ENCODE measurements at regions not wholly inside any gene's neighbourhood (a gene's known extent, or its start where the extent isn't known, plus 50 kb on each side); places are given as distances from the start of the nearest gene placed in this dataset.

DNA sequence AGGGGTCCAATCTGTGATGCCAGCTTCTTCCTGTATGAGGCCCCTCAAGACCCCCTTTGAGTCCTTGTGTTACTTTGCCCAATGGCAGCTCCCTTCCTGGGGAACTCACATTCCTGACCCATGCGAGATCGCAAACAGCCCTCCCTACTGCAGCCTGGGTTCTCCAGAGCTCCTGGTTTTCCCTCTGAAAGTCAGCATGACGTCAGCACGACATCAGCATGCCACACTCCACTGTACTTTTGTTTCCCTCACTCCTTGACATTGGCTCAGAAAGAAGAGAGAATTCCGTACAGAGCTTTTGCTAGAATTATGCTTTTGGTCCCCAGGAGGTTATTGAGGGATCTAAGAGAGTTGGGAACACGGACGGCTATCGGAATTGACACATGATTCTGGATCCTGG lies 168.1 kb upstream of the PIRT start:
- H3K9me3 ChIP-seq (ENCODE audit: control insufficient read depth, insufficient read depth, low read depth, low read length) = no peaks in the 10 kb centered on the region
- no peaks in the 10 kb centered on the region for H4K20me1 ChIP-seq (ENCODE audit: control insufficient read depth, extremely low read depth, insufficient read depth, low read length)
- H3K4me1 ChIP-seq (ENCODE audit: control insufficient read depth, extremely low read depth, insufficient read depth, low read length) = no peaks in the 10 kb centered on the region
- H2AFZ ChIP-seq (ENCODE audit: low read length) = no peak overlapping the region
- H3K4me2 ChIP-seq (ENCODE audit: extremely low read depth, insufficient read depth, low read length) = no peak overlapping the region
- H3K36me3 ChIP-seq (ENCODE audit: control insufficient read depth, insufficient read depth, low read length) = no peaks in the 10 kb centered on the region
- no peak overlapping the region for H3K9ac ChIP-seq (ENCODE audit: insufficient read depth, low read length)
- TF ChIP-seq, protein P1, sequence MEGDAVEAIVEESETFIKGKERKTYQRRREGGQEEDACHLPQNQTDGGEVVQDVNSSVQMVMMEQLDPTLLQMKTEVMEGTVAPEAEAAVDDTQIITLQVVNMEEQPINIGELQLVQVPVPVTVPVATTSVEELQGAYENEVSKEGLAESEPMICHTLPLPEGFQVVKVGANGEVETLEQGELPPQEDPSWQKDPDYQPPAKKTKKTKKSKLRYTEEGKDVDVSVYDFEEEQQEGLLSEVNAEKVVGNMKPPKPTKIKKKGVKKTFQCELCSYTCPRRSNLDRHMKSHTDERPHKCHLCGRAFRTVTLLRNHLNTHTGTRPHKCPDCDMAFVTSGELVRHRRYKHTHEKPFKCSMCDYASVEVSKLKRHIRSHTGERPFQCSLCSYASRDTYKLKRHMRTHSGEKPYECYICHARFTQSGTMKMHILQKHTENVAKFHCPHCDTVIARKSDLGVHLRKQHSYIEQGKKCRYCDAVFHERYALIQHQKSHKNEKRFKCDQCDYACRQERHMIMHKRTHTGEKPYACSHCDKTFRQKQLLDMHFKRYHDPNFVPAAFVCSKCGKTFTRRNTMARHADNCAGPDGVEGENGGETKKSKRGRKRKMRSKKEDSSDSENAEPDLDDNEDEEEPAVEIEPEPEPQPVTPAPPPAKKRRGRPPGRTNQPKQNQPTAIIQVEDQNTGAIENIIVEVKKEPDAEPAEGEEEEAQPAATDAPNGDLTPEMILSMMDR (conservative IDR thresholded peaks at IDR 0.05 in 1 of 2, IDR thresholded peaks at IDR 0.05 in 1 of 2; ENCODE audit: low read depth in 1 of 2, low read length in 2 of 2) = no peak
- TF ChIP-seq EZH2 (IDR thresholded peaks at IDR 0.05; ENCODE audit: low read length, missing control alignments) = no peak
- no peak for DNase-seq (ENCODE audit: low read depth in 2 of 2)
- no peak overlapping the region for H3K27ac ChIP-seq (ENCODE audit: insufficient read depth, low read length)
- H3K4me3 ChIP-seq (replicated peaks in 1 of 4; ENCODE audit: control extremely low read depth in 1 of 4, insufficient read depth in 1 of 4, low read depth in 3 of 4, low read length in 4 of 4) = no peak overlapping the region
- H3K27me3 ChIP-seq (ENCODE audit: control insufficient read depth, insufficient read depth, low read length) = no peaks in the 10 kb centered on the region
- no peaks in the 10 kb centered on the region for H3K79me2 ChIP-seq (ENCODE audit: control insufficient read depth, insufficient read depth, low read length)

DNA sequence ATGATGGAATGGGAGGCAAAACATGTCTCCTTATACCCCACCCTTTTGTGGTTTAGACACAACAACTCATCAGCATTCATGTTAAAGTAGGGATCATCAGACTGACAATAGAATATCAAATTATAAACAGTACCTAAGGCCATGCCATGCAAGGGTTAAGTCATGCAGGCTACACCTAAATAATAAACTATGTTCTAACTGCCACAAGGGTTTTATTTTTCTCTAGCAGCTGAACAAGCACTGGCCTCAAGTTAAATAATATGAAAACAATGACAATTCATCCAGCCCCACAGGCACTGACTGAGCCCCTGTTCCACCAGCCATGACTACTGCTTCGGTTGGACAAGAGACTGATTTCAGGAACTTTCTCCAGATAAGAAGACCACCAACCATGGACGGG lies 164.5 kb upstream of the PIRT start:
- Histone ChIP-seq H3K4me2 (ENCODE audit: extremely low read depth, insufficient read depth, low read length) (no peak overlapping the region), H3K4me1 (ENCODE audit: control insufficient read depth, extremely low read depth, insufficient read depth, low read length) (no peaks in the 10 kb centered on the region), H3K36me3 (ENCODE audit: control insufficient read depth, insufficient read depth, low read length) (no peaks in the 10 kb centered on the region), H3K9me3 (ENCODE audit: control insufficient read depth, insufficient read depth, low read depth, low read length) (no peaks in the 10 kb centered on the region), H3K4me3 (replicated peaks in 1 of 4; ENCODE audit: control extremely low read depth in 1 of 4, insufficient read depth in 1 of 4, low read depth in 3 of 4, low read length in 4 of 4) (no peak overlapping the region), H4K20me1 (ENCODE audit: control insufficient read depth, extremely low read depth, insufficient read depth, low read length) (no peaks in the 10 kb centered on the region), H3K27ac (ENCODE audit: insufficient read depth, low read length) (no peak overlapping the region), H2AFZ (ENCODE audit: low read length) (no peak overlapping the region), H3K27me3 (ENCODE audit: control insufficient read depth, insufficient read depth, low read length) (no peaks in the 10 kb centered on the region), H3K9ac (ENCODE audit: insufficient read depth, low read length) (no peak overlapping the region), H3K79me2 (ENCODE audit: control insufficient read depth, insufficient read depth, low read length) (no peaks in the 10 kb centered on the region)
- no peak for TF ChIP-seq EZH2 (IDR thresholded peaks at IDR 0.05; ENCODE audit: low read length, missing control alignments)
- TF ChIP-seq, protein P1 (conservative IDR thresholded peaks at IDR 0.05 in 1 of 2, IDR thresholded peaks at IDR 0.05 in 1 of 2; ENCODE audit: low read depth in 1 of 2, low read length in 2 of 2) = no peak
- DNase-seq (ENCODE audit: low read depth in 2 of 2) = no peak

DNA sequence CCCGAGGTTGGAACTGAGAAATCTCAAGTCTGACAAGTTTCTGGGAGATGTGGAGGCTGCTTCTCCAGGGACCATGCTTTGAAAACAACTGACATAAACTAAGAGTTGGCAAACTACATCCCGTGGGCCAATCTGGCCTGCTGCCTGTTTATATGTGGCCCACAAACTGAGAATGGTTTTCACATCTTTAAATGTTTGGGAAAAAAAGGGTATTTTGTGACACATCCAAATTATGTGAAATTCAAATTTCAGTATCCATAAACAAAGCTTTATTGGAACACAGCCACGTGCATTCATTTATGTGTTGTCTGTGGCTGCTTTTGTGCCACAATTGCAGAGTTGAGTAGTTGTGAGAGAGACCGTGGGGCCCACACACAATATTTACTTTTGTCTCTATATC lies 163.8 kb upstream of the PIRT start:
- H3K36me3 ChIP-seq (ENCODE audit: control insufficient read depth, insufficient read depth, low read length) = no peaks in the 10 kb centered on the region
- H3K4me1 ChIP-seq (ENCODE audit: control insufficient read depth, extremely low read depth, insufficient read depth, low read length) = no peaks in the 10 kb centered on the region
- no peak for DNase-seq (ENCODE audit: low read depth in 2 of 2)

More for the DNA sequence above, 163.8 kb upstream of the PIRT start:
- no peak overlapping the region for H3K4me3 ChIP-seq (replicated peaks in 1 of 4; ENCODE audit: control extremely low read depth in 1 of 4, insufficient read depth in 1 of 4, low read depth in 3 of 4, low read length in 4 of 4)
- H3K27me3 ChIP-seq (ENCODE audit: control insufficient read depth, insufficient read depth, low read length) = no peaks in the 10 kb centered on the region
- H3K4me2 ChIP-seq (ENCODE audit: extremely low read depth, insufficient read depth, low read length) = no peak overlapping the region
- H3K79me2 ChIP-seq (ENCODE audit: control insufficient read depth, insufficient read depth, low read length) = no peaks in the 10 kb centered on the region
- H4K20me1 ChIP-seq (ENCODE audit: control insufficient read depth, extremely low read depth, insufficient read depth, low read length) = no peaks in the 10 kb centered on the region
- H3K27ac ChIP-seq (ENCODE audit: insufficient read depth, low read length) = no peak overlapping the region
- TF ChIP-seq EZH2 (IDR thresholded peaks at IDR 0.05; ENCODE audit: low read length, missing control alignments) = no peak
- TF ChIP-seq, protein P1 (conservative IDR thresholded peaks at IDR 0.05 in 1 of 2, IDR thresholded peaks at IDR 0.05 in 1 of 2; ENCODE audit: low read depth in 1 of 2, low read length in 2 of 2) = no peak
- no peaks in the 10 kb centered on the region for H3K9me3 ChIP-seq (ENCODE audit: control insufficient read depth, insufficient read depth, low read depth, low read length)
- H2AFZ ChIP-seq (ENCODE audit: low read length) = no peak overlapping the region
- no peak overlapping the region for H3K9ac ChIP-seq (ENCODE audit: insufficient read depth, low read length)
